ENCODE measurements at regions not wholly inside any gene's neighbourhood (a gene's known extent, or its start where the extent isn't known, plus 50 kb on each side); places are given as distances from the start of the nearest gene placed in this dataset.

DNA sequence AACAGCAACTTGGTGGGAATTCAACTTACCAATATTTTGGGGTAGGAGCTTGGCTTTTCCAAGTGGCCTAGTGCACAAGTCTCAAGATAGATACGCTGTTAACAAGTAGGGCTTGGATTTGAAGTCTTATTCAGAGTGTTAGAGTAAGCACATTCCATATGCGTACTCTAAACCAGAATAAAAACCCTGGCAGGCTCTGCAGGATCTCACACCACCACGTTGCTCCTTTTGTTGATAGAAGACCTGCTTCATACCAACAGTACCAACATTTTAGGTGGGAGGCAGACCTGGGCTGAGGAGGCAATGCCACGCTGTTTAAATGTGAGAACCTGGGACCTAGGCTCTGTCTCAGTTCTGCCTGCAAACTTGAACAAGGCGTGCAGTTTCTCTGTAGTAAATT, 214.0 kb downstream of the RNF144A start:
- TF ChIP-seq EP300 (IDR thresholded peaks at IDR 0.05; ENCODE audit: borderline replicate concordance) = no peak
- TF ChIP-seq NFIC (IDR thresholded peaks at IDR 0.05) = no peak
- TF ChIP-seq, protein P1, sequence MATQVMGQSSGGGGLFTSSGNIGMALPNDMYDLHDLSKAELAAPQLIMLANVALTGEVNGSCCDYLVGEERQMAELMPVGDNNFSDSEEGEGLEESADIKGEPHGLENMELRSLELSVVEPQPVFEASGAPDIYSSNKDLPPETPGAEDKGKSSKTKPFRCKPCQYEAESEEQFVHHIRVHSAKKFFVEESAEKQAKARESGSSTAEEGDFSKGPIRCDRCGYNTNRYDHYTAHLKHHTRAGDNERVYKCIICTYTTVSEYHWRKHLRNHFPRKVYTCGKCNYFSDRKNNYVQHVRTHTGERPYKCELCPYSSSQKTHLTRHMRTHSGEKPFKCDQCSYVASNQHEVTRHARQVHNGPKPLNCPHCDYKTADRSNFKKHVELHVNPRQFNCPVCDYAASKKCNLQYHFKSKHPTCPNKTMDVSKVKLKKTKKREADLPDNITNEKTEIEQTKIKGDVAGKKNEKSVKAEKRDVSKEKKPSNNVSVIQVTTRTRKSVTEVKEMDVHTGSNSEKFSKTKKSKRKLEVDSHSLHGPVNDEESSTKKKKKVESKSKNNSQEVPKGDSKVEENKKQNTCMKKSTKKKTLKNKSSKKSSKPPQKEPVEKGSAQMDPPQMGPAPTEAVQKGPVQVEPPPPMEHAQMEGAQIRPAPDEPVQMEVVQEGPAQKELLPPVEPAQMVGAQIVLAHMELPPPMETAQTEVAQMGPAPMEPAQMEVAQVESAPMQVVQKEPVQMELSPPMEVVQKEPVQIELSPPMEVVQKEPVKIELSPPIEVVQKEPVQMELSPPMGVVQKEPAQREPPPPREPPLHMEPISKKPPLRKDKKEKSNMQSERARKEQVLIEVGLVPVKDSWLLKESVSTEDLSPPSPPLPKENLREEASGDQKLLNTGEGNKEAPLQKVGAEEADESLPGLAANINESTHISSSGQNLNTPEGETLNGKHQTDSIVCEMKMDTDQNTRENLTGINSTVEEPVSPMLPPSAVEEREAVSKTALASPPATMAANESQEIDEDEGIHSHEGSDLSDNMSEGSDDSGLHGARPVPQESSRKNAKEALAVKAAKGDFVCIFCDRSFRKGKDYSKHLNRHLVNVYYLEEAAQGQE (IDR thresholded peaks at IDR 0.05; ENCODE audit: low read depth) = no peak
- no peak for TF ChIP-seq RAD21 (IDR thresholded peaks at IDR 0.05; ENCODE audit: low read depth)
- no peak for TF ChIP-seq TEAD4 (IDR thresholded peaks at IDR 0.05)
- no peak for TF ChIP-seq EGR1 (IDR thresholded peaks at IDR 0.05)
- no peak for TF ChIP-seq CREB1 (IDR thresholded peaks at IDR 0.05; ENCODE audit: low read depth)
- TF ChIP-seq, protein P2, sequence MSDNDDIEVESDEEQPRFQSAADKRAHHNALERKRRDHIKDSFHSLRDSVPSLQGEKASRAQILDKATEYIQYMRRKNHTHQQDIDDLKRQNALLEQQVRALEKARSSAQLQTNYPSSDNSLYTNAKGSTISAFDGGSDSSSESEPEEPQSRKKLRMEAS (IDR thresholded peaks at IDR 0.05) = no peak
- TF ChIP-seq CEBPB (IDR thresholded peaks at IDR 0.05) = no peak
- no peak for TF ChIP-seq TCF12 (IDR thresholded peaks at IDR 0.05; ENCODE audit: low read depth)
- no peak for TF ChIP-seq TAF1 (IDR thresholded peaks at IDR 0.05; ENCODE audit: low read depth)
